Common myeloid progenitor, CD34-positive (primary cell): ENCODE measurements at regions not wholly inside any gene's neighbourhood (a gene's known extent, or its start where the extent isn't known, plus 50 kb on each side); places are given as distances from the start of the nearest gene placed in this dataset.

Experiments
- CTCF ChIA-PET: fragments of 350-600 bp; sonication (Branson Sonifier 250); formaldehyde crosslinking; loops from one replicate; lab custom pipeline; 2021; ENCODE audit warnings: antibody characterized with exemption; lab: Charles Lee
- POLR2A ChIA-PET: fragments of 350-600 bp; sonication (Branson Sonifier 250); formaldehyde crosslinking; loops from one replicate; lab custom pipeline; 2021; ENCODE audit warnings: antibody characterized with exemption; lab: Charles Lee
- DNase-seq, 3 donors: peaks; one replicate each; pipeline versions ENCODE4 v3.0.0 to v3.0.0-alpha.2; 2013
- H3K27ac ChIP-seq, 2 experiments: 1 replicate in 1 of 2; 2 replicates in 1 of 2; pipeline ENCODE4 v1.7.0; 2013; ENCODE audit warnings: inconsistent platforms in 2 of 2, low read length in 2 of 2, mild to moderate bottlenecking in 2 of 2, low read depth in 1 of 2, moderate library complexity in 1 of 2; ENCODE audit not compliant: severe bottlenecking in 2 of 2, insufficient read depth in 1 of 2, poor library complexity in 1 of 2
- H3K27me3 ChIP-seq, 5 experiments: replicated peaks in 2 of 5; 1 replicate in 3 of 5; 2 replicates in 2 of 5; pipeline versions ENCODE4 v1.6.1 to v1.7.0; 2013; ENCODE audit warnings: low read length in 4 of 5, mild to moderate bottlenecking in 2 of 5, moderate library complexity in 2 of 5, inconsistent platforms in 1 of 5; ENCODE audit not compliant: insufficient read depth in 5 of 5, control insufficient read depth in 4 of 5
- H3K36me3 ChIP-seq, 4 experiments: 1 replicate in 2 of 4; 2 replicates in 2 of 4; pipeline versions ENCODE4 v1.6.1 to v1.7.0; 2013; ENCODE audit warnings: low read length in 3 of 4, control low read depth in 1 of 4, mild to moderate bottlenecking in 1 of 4; ENCODE audit not compliant: control insufficient read depth in 4 of 4, insufficient read depth in 4 of 4
- H3K4me1 ChIP-seq, 4 experiments: 1 replicate in 3 of 4; 2 replicates in 1 of 4; pipeline versions ENCODE4 v1.6.1 to v1.7.1; 2013; ENCODE audit warnings: low read length in 3 of 4, mild to moderate bottlenecking in 3 of 4, control low read depth in 1 of 4, inconsistent platforms in 1 of 4, moderate library complexity in 1 of 4; ENCODE audit not compliant: control insufficient read depth in 4 of 4, insufficient read depth in 4 of 4; ENCODE audit errors: control extremely low read depth in 1 of 4
- H3K4me3 ChIP-seq, 7 experiments: 1 replicate in 4 of 7; 2 replicates in 3 of 7; pipeline versions ENCODE4 v1.5.1 to v1.7.0; 2013; ENCODE audit warnings: mild to moderate bottlenecking in 7 of 7, low read length in 6 of 7, moderate library complexity in 6 of 7, inconsistent platforms in 2 of 7, low read depth in 2 of 7, control low read depth in 1 of 7; ENCODE audit not compliant: insufficient read depth in 4 of 7, control insufficient read depth in 1 of 7; ENCODE audit errors: extremely low read depth in 1 of 7
- H3K9me3 ChIP-seq, 5 experiments: 1 replicate in 4 of 5; 2 replicates in 1 of 5; pipeline versions ENCODE4 v1.6.1 to v1.7.1; 2013; ENCODE audit warnings: low read length in 4 of 5, mild to moderate bottlenecking in 2 of 5, inconsistent platforms in 1 of 5, low read depth in 1 of 5, moderate library complexity in 1 of 5; ENCODE audit not compliant: control insufficient read depth in 4 of 5, insufficient read depth in 2 of 5; ENCODE audit errors: control extremely low read depth in 1 of 5
- WGBS: methylation state at CpG from one replicate; pipeline ENCODE4 v1.1.5; 2013; ENCODE audit not compliant: insufficient coverage; 5-methylcytosine and 5-hydroxymethylcytosine counted together

GRCh38 chr4:162727766-162728165 lies 438.9 kb downstream of the NAF1 start:
- ChIA-PET CTCF (interaction anchor here (0.6 kb wide), 1 partner anchor 15 kb away, joined by 4 read pairs; no protein-coding TSS in a partner anchor), POLR2A (no interaction called here)
- Histone ChIP-seq H3K4me3 (no peak overlapping the region), H3K27ac (no peak overlapping the region), H3K4me1 (no peaks in the 10 kb centered on the region), H3K27me3 (no peaks in the 10 kb centered on the region), H3K9me3 (peaks cover 0 to 1% (median 0%) of the 10 kb centered on the region in 5 experiments), H3K36me3 (no peaks in the 10 kb centered on the region)
- no peak for DNase-seq

GRCh38 chr4:162727232-162727631 lies 439.5 kb downstream of the NAF1 start:
- CTCF ChIA-PET: no interaction called here
- H3K27ac ChIP-seq: no peak overlapping the region

GRCh38 chr4:162715401-162715800 lies 451.3 kb downstream of the NAF1 start:
- WGBS: 81% methylated on average over 2 of the region's 3 CpGs
- Histone ChIP-seq H3K27me3 (no peaks in the 10 kb centered on the region), H3K4me3 (no peak overlapping the region), H3K4me1 (no peaks in the 10 kb centered on the region), H3K36me3 (no peaks in the 10 kb centered on the region), H3K27ac (no peak overlapping the region), H3K9me3 (no peaks in the 10 kb centered on the region)
- DNase-seq: no peak
- POLR2A ChIA-PET: no interaction called here
- CTCF ChIA-PET: no interaction called here

More at GRCh38 chr4:162727232-162727631, 439.5 kb downstream of the NAF1 start:
- no peak for DNase-seq
- Histone ChIP-seq H3K4me1 (no peaks in the 10 kb centered on the region), H3K27me3 (no peaks in the 10 kb centered on the region), H3K36me3 (no peaks in the 10 kb centered on the region), H3K9me3 (peaks cover 0 to 1% (median 0%) of the 10 kb centered on the region in 5 experiments), H3K4me3 (no peak overlapping the region)
- 85% methylated on average over 6 of the region's 8 CpGs for WGBS
- POLR2A ChIA-PET: no interaction called here

GRCh38 chr4:162707962-162708361 lies 458.7 kb downstream of the NAF1 start:
- POLR2A ChIA-PET: no interaction called here
- H3K4me3 ChIP-seq: no peak overlapping the region
- no peaks in the 10 kb centered on the region for H3K36me3 ChIP-seq
- no peaks in the 10 kb centered on the region for H3K4me1 ChIP-seq
- H3K9me3 ChIP-seq: no peaks in the 10 kb centered on the region
- H3K27ac ChIP-seq: no peak overlapping the region
- DNase-seq: no peak
- no peaks in the 10 kb centered on the region for H3K27me3 ChIP-seq
- CTCF ChIA-PET: no interaction called here

GRCh38 chr4:162706632-162707031 lies 460.1 kb downstream of the NAF1 start:
- WGBS: 88% methylated on average over 1 of the region's 1 CpG
- DNase-seq: no peak
- Histone ChIP-seq H3K27ac (no peak overlapping the region), H3K4me3 (no peak overlapping the region), H3K27me3 (no peaks in the 10 kb centered on the region), H3K4me1 (no peaks in the 10 kb centered on the region), H3K36me3 (no peaks in the 10 kb centered on the region), H3K9me3 (no peaks in the 10 kb centered on the region)
- CTCF ChIA-PET: no interaction called here
- POLR2A ChIA-PET: no interaction called here

GRCh38 chr4:162706051-162706450 lies 460.6 kb downstream of the NAF1 start:
- H3K4me1 ChIP-seq: no peaks in the 10 kb centered on the region
- ChIA-PET CTCF (no interaction called here), POLR2A (no interaction called here)
- WGBS: no CpG with 5 or more reads among the region's 1 CpG
- DNase-seq: no peak
- no peaks in the 10 kb centered on the region for H3K9me3 ChIP-seq
- H3K36me3 ChIP-seq: no peaks in the 10 kb centered on the region
- H3K4me3 ChIP-seq: no peak overlapping the region
- no peaks in the 10 kb centered on the region for H3K27me3 ChIP-seq
- H3K27ac ChIP-seq: no peak overlapping the region

GRCh38 chr4:162705130-162705803 lies 461.4 kb downstream of the NAF1 start:
- no peaks in the 10 kb centered on the region for H3K36me3 ChIP-seq
- no peaks in the 10 kb centered on the region for H3K27me3 ChIP-seq
- ChIA-PET POLR2A (no interaction called here), CTCF (no interaction called here)
- H3K4me1 ChIP-seq: no peaks in the 10 kb centered on the region
- no peak for DNase-seq
- H3K4me3 ChIP-seq: no peak overlapping the region
- WGBS: 100% methylated on average over 2 of the region's 2 CpGs
- no peak overlapping the region for H3K27ac ChIP-seq
- H3K9me3 ChIP-seq: no peaks in the 10 kb centered on the region
